ENCODE measurements at regions not wholly inside any gene's neighbourhood (a gene's known extent, or its start where the extent isn't known, plus 50 kb on each side); places are given as distances from the start of the nearest gene placed in this dataset.
A peak's percentile ranks its signal among the peaks of the same experiment; 100 is the strongest.

DNA sequence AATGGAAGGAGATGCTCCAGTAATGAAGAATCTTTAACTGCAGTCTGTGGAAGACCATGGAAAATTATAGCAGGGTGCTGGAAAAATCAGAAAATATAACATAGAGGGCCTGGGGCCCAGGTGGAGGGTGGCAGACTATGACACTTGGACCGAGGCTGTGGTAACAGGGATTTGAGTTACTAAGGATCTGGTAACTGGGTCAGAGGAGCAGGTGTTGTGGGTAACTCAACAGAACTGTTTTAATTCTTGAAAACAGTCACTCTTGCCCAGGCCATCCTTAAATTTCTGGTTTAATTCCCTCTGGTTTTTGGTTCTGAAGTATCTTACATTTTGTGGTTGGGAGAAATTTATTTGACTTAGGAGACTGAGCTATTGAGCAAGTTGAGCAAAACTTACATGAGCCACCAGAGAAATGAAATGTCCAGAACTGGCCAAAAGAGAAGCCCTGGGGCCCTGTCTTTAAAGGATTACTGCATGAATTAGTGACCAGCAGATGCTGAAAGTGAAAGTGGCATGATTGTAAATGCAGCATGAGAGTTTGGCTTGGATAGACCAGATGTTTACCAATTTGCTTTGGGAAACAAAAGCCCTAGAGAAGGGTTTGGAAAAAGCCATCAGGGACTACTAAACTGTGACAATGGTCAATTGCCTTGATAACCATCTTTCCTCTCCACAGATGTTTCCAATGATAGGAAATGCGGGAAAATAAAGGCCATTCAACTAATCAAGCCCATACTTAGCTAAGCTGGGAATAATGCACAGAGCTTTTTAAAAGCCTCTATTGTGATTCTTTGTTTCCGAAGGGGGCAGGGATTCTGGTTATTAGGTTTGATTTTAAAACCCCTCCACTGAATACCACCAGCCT lies 374.9 kb upstream of the TGFBR2 start:
- DNase-seq (ENCODE audit: insufficient read length, low spot score) (no peak), FAIRE-seq (no peak)
- TF ChIP-seq POLR2A (IDR thresholded peaks at IDR 0.05; ENCODE audit: low read depth, low read length): no peak

DNA sequence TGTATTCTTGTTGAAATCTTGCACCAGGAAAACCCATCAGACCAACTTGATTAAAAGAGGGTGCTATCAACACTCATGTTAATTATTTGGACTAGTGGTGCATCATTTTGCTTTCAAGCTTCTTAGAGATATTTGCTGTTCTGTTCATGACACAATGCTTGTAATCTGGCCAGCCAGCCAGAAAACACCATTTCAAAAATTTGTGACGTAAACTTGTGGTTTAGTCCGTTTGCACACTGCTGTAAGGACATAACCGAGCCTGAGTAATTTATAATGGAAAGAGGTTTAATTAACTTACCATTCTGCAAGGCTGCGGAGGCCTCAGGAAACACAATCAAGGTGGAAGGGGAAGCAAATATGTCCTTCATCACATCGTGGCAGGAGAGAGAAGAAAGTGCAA lies 374.3 kb upstream of the TGFBR2 start:
- TF ChIP-seq POLR2A (IDR thresholded peaks at IDR 0.05; ENCODE audit: low read depth, low read length): no peak
- FAIRE-seq (peak; percentile 80), DNase-seq (ENCODE audit: insufficient read length, low spot score) (no peak)

DNA sequence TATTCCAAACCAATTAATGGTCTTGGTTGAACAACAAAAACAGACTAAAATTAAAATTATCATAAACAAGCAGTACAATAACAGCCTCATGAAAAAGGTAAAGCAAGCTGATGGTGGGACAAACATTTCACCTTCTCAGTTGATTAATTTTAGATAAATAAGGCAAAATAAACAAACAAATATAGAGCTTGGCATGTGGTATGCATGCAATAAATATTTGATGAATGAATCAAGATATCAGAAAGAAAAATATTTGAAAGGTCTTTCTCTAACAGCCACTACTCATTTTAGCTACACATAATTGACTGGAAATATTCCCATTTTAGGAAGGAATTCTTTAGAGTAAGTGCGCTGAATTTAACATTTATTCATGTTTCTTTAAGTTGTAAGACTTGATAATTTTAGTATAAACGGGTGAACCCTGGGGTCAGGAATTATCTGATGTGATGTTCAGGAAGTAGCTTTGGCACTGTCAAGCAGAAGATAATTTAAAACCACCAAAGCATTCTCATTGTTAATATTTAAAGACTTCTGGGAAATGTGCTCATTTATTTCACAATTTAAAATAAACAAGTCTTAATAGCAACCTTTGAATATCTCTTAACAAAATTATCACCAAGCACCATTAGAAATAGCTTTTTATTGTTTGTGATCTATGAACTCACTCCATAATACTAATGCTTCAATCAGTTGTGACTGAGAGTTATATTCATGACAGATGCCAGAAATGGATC lies 372.3 kb upstream of the TGFBR2 start:
- no peak for TF ChIP-seq POLR2A (IDR thresholded peaks at IDR 0.05; ENCODE audit: low read depth, low read length)
- no peak for DNase-seq (ENCODE audit: insufficient read length, low spot score)
- peak; percentile 33 for FAIRE-seq

DNA sequence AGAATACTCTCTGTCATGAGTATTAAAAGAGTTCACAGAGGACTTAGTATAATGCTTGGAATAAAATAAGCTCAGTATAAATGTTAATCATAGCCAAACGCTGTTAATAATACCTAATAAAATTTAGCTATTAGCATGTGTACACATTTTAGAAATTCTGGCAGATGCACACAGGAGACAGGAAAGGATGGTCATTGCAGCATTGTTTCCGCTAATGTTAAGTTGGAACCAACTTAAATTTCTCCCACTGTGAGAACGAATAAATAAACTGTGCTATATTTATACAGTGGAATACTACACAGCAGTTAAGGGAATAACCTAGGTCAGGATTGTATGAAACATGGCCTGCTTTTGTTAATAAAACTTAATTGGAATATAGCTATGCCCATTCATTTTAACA lies 370.4 kb upstream of the TGFBR2 start:
- DNase-seq (ENCODE audit: insufficient read length, low spot score) (no peak), FAIRE-seq (no peak)
- no peak for TF ChIP-seq POLR2A (IDR thresholded peaks at IDR 0.05; ENCODE audit: low read depth, low read length)

DNA sequence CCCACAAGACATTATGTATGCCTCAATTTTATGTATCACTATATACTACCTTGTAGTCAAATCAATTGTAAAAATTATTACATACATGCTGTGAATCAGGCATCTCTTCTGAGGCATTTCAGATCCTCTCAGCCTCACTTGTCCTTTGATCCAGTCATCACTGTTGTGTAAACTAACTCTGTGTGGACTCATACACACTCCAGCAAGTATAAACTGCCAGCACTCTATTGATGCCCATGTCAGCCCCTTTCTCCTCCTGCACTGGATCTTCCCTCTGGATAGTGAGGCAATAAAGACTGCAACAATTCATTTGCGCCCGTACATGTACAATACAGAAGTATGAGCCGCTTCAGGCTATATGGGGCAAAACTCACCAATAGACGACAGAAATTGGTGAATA lies 364.7 kb upstream of the TGFBR2 start:
- FAIRE-seq (no peak), DNase-seq (ENCODE audit: insufficient read length, low spot score) (no peak)
- no peak for TF ChIP-seq POLR2A (IDR thresholded peaks at IDR 0.05; ENCODE audit: low read depth, low read length)

DNA sequence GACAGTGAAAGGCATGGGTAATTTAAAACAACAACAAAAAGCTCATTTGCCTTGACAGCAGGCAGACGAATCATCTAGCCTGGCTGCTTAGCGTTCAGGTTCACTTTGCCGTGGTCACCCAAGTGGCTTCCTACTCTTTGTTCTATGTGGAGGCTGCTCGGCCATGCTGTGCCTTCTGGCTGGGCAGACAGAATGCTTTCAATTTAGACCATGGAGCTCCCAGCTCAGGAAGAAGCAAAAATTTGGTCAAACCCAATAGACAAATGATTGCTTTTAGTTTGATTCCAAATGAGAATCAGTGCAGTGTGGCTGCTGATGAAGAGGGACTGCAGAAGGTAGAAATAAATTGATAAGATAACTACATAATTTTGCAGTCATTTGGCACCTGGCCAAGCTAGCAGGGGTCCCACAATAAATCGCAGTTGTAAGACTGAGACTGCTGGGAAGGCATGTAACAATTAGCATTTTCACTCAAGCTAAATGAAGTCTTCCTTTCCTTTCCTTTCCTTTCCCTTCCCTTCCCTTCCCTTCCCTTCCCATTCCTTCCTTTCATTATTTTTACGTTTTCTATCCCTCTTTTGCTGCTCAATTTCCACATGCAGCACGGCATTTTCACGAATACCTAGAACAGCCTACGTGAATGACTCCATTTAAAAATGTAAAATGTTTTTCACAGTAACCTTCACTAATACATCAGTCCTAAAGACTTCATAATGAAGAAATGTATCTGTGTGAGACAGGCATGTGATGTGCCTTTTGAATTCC lies 360.4 kb upstream of the TGFBR2 start:
- no peak for TF ChIP-seq POLR2A (IDR thresholded peaks at IDR 0.05; ENCODE audit: low read depth, low read length)
- FAIRE-seq: peak; percentile 41

DNA sequence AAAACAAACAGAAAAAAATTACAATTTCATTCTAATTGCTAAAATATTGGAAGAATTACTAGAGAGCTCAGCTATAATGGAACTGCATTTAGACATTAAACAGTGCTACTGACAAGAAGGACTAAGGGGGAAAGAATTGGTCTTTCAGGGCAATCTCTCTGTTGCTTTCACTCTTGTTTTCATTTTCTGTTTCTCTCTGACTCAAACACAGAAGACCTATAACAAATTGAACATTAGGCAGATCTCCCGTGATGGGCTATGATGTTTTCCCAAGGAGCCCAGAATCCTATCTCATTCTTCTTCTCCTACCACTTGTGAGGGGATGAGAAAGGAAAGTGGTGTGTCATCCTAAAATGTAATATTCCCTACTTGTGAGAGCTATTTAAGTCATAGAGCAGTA lies 358.0 kb upstream of the TGFBR2 start:
- FAIRE-seq (no peak), DNase-seq (ENCODE audit: insufficient read length, low spot score) (no peak)
- no peak for TF ChIP-seq POLR2A (IDR thresholded peaks at IDR 0.05; ENCODE audit: low read depth, low read length)

More for the DNA sequence above, 360.4 kb upstream of the TGFBR2 start:
- DNase-seq (ENCODE audit: insufficient read length, low spot score): no peak

DNA sequence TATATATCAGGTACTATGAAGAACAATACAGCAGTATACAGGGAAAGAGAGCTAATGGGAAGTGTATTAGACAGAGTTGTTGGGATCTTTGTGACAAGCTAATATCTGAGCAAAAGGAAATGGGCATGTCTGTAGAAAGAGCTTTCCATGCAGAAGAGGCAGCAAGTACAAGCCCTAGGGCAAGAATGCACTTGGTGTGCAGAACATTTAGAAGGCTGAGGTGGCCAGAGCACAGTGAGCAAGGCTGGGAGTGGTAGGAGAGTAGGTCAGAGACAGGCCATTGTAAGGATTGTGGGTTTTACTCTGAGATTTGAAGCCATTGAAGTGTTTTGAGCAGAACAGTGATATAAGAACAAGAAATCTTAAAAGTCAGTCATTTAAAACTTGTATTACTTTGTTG lies 353.9 kb upstream of the TGFBR2 start:
- TF ChIP-seq POLR2A (IDR thresholded peaks at IDR 0.05; ENCODE audit: low read depth, low read length): no peak
- FAIRE-seq: no peak

DNA sequence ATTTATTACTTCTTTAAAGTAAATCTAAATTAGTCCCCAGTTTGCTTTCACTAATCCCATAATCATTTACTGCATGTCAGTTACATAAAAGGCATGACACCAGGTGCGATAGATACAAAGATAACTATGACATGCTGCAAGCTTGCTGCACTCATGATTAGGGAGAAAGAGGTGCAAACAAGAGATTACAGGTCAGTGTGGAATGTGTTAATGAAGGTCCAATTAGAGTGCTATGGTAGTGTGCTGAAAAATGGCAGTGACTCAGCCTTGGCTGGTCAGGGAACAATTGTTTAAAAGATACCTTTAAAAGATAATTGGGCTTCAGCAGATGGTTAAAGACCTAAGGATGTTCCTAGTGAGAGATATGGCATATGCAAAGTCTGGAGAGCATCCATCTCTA lies 352.6 kb upstream of the TGFBR2 start:
- FAIRE-seq (no peak), DNase-seq (ENCODE audit: insufficient read length, low spot score) (no peak)
- TF ChIP-seq POLR2A (IDR thresholded peaks at IDR 0.05; ENCODE audit: low read depth, low read length): no peak

More for the DNA sequence above, 353.9 kb upstream of the TGFBR2 start:
- DNase-seq (ENCODE audit: insufficient read length, low spot score): no peak

DNA sequence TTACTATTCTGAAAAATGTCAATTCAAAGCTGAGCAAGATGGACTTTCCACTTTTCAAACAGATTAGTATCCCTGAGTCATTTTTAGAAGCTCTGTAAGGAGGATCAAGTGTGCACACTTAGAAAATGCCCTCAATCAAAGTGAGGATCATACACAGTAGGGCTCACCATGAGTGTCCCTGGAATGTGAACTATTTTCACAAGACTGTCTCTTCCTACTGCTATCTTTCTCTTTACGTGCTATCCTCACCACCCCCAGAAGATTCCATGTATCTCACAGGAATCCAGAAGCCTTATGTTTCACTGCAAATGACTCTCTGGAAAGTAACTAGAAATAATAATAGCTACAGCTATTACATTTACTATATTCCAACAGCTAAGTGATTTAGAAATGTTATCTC lies 349.9 kb upstream of the TGFBR2 start:
- DNase-seq (ENCODE audit: insufficient read length, low spot score): no peak
- FAIRE-seq: no peak
- TF ChIP-seq POLR2A (IDR thresholded peaks at IDR 0.05; ENCODE audit: low read depth, low read length): no peak

DNA sequence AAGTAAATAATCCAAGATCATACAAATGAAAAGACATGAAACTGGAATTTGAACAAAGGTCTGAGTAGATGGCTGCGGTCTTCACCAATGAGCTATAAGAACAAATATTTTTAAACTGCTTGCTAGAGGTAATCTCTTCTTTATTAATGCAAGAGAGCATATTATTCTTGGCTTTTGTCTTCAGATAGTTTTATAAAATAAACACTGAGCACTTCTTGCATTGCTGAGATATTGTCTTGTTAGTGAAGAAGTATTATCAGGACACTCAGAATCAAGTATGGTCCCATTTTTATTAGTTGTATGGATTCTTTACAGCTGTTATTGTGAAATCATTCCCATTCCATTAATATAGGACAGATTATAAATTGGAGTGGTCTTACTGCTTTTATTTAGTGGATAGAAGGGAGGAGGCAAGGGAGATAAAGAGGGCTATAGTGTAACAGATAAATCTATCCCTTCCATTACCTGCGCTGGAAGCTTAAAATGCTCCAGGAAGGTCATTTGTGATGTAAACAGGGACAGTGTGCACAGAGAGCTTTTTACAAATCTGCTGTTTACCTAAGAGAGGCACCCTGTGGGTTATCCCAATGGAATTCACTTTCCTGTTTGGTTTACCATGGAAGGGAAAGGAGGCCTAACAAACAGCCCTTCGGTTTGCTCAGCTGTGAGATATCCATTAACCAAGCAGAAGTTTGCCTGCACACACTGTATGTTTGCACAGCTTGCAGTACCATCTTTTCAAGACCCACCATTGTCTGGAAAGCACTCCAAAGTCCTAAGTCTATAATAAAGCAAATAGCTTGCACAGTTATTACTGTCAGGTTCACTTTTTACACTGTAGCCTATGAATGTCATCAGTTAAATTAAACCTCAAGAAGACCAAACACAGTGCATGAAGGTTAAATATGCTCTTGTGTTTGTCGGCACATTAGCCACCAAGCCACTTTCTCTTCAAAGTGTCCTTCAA lies 347.7 kb upstream of the TGFBR2 start:
- TF ChIP-seq POLR2A (IDR thresholded peaks at IDR 0.05; ENCODE audit: low read depth, low read length): no peak
- FAIRE-seq (no peak), DNase-seq (ENCODE audit: insufficient read length, low spot score) (no peak)

DNA sequence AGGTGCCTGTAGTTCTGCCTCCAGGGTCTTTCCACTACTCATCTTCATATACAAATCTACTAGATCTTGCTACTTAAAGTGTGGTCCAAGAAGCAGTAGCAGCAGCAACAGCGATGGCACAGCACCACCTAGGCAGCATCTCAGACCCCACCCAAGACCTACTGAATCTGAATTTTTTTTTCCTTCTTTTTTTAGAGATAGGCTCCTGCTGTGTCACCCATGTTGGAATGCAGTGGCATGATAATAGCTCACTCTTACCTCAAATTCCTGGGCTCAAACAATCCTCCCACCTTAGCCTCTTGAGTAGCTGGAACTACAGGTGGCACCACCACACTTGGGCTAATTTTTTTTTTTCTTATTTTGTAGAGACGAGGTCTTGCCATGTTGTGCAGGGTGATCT lies 346.7 kb upstream of the TGFBR2 start:
- FAIRE-seq (no peak), DNase-seq (ENCODE audit: insufficient read length, low spot score) (no peak)
- no peak for TF ChIP-seq POLR2A (IDR thresholded peaks at IDR 0.05; ENCODE audit: low read depth, low read length)

DNA sequence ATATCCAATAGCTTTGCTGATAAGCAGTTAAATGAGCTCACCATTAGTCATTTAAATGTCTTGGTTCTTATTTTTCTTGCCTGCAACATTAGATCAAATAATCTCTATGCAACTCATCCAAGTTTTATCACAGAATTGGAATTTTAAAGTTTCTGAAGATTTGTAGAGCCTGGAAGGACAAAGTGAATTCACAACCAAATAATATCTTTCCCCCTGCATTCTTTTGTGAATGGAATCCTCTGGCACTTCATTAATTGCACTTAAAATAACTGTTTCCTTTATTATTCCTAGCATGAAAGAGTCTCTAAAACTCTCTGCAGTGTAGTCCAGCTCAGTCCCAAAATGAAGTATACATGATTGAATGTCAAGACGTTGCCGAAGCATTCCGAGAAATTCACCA lies 345.6 kb upstream of the TGFBR2 start:
- DNase-seq (ENCODE audit: insufficient read length, low spot score) (no peak), FAIRE-seq (no peak)
- TF ChIP-seq POLR2A (IDR thresholded peaks at IDR 0.05; ENCODE audit: low read depth, low read length): no peak

Data from H54 (cell line).